ENCODE measurements at regions not wholly inside any gene's neighbourhood (a gene's known extent, or its start where the extent isn't known, plus 50 kb on each side); places are given as distances from the start of the nearest gene placed in this dataset.
A peak's percentile ranks its signal among the peaks of the same experiment; 100 is the strongest.

- no peak for DNase-seq
Measured at GRCh38 chr13:73740666-73741065, 393.5 kb downstream of the KLF12 start.

- no peak for DNase-seq
Measured at GRCh38 chr13:73739394-73739793, 394.8 kb downstream of the KLF12 start.

- no peak for DNase-seq
Measured at GRCh38 chr13:73738626-73739025, 395.6 kb downstream of the KLF12 start.

GRCh38 chr13:73737214-73737613, 397.0 kb downstream of the KLF12 start:
- DNase-seq = no peak

- no peak for DNase-seq
Measured at GRCh38 chr13:73733706-73734105, 400.5 kb downstream of the KLF12 start.

GRCh38 chr13:73732350-73732749, 401.9 kb downstream of the KLF12 start:
- no peak for DNase-seq

- DNase-seq = no peak
Measured at GRCh38 chr13:73731564-73731963, 402.6 kb downstream of the KLF12 start.

GRCh38 chr13:73730014-73730413, 404.2 kb downstream of the KLF12 start:
- DNase-seq = no peak

- DNase-seq = no peak
Measured at GRCh38 chr13:73729046-73729445, 405.2 kb downstream of the KLF12 start.

- peak; percentile 4 to 11 for DNase-seq
Measured at GRCh38 chr13:73722120-73722519, 412.1 kb downstream of the KLF12 start.

GRCh38 chr13:73721571-73721970, 412.6 kb downstream of the KLF12 start:
- DNase-seq = no peak

GRCh38 chr13:73720216-73720840, 413.9 kb downstream of the KLF12 start:
- DNase-seq = no peak

GRCh38 chr13:73718246-73718645, 416.0 kb downstream of the KLF12 start:
- no peak for DNase-seq

GRCh38 chr13:73717632-73718031, 416.6 kb downstream of the KLF12 start:
- peak; percentile 16 to 28 for DNase-seq

- DNase-seq = no peak
Measured at GRCh38 chr13:73715911-73716510, 418.2 kb downstream of the KLF12 start.

- peak; percentile 54 to 55 for DNase-seq
Measured at GRCh38 chr13:73715114-73715910, 418.9 kb downstream of the KLF12 start.

GRCh38 chr13:73714522-73714921, 419.7 kb downstream of the KLF12 start:
- DNase-seq = peak in 1 of 2 donors; percentile 4

- peak; percentile 38 to 63 for DNase-seq
Measured at GRCh38 chr13:73708393-73708985, 425.7 kb downstream of the KLF12 start.

- no peak for DNase-seq
Measured at GRCh38 chr13:73704587-73704986, 429.6 kb downstream of the KLF12 start.

- no peak for DNase-seq
Measured at GRCh38 chr13:73703606-73704005, 430.6 kb downstream of the KLF12 start.

GRCh38 chr13:73702419-73703071, 431.7 kb downstream of the KLF12 start:
- peak; percentile 33 to 37 for DNase-seq

GRCh38 chr13:73701160-73701559, 433.0 kb downstream of the KLF12 start:
- no peak for DNase-seq

GRCh38 chr13:73698859-73699258, 435.3 kb downstream of the KLF12 start:
- DNase-seq = no peak
